OCI-LY1 (cell line): ENCODE measurements at regions not wholly inside any gene's neighbourhood (a gene's known extent, or its start where the extent isn't known, plus 50 kb on each side); places are given as distances from the start of the nearest gene placed in this dataset.

ENCODE experiments used
- H2AFZ ChIP-seq: fragments of 200-600 bp; sonication (generic), shearing (Covaris generic); 2 replicates; pipeline ENCODE4 v1.6.0; 2014; ENCODE audit warnings: antibody characterized with exemption, mild to moderate bottlenecking, low read length
- H3F3A ChIP-seq: fragments of 200-600 bp; sonication (generic), shearing (Covaris generic); 2 replicates; pipeline ENCODE4 v1.6.0; 2014; ENCODE audit warnings: mild to moderate bottlenecking, antibody characterized with exemption, low read length, moderate library complexity; ENCODE audit not compliant: insufficient read depth
- H3K27ac ChIP-seq: fragments of 200-600 bp; sonication (generic); 2 replicates; pipeline ENCODE4 v1.5.1; 2014; ENCODE audit warnings: low read length, mixed run types, mild to moderate bottlenecking, low read depth; ENCODE audit not compliant: poor library complexity, severe bottlenecking
- H3K27me3 ChIP-seq: fragments of 200-600 bp; sonication (generic); 2 replicates; pipeline ENCODE4 v1.6.0; 2014; ENCODE audit warnings: antibody characterized with exemption, mild to moderate bottlenecking, low read length, moderate library complexity; ENCODE audit not compliant: insufficient read depth
- H3K36me3 ChIP-seq: fragments of 200-600 bp; sonication (generic); 2 replicates; pipeline ENCODE4 v1.6.1; 2014; ENCODE audit warnings: mild to moderate bottlenecking, antibody characterized with exemption, low read length, moderate library complexity, mixed read lengths; ENCODE audit not compliant: insufficient read depth
- H3K4me1 ChIP-seq: fragments of 200-600 bp; sonication (generic); 2 replicates; pipeline ENCODE4 v1.5.1; 2014; ENCODE audit warnings: mild to moderate bottlenecking, low read length, moderate library complexity; ENCODE audit not compliant: insufficient read depth, severe bottlenecking
- H3K4me2 ChIP-seq: fragments of 200-600 bp; sonication (generic), shearing (Covaris generic); 2 replicates; pipeline ENCODE4 v1.6.1; 2014; ENCODE audit warnings: low read length
- H3K4me3 ChIP-seq: fragments of 200-600 bp; sonication (generic); 2 replicates; pipeline ENCODE4 v1.5.1; 2014; ENCODE audit warnings: low read length, low read depth, mild to moderate bottlenecking, mixed read lengths; ENCODE audit not compliant: poor library complexity, severe bottlenecking
- H3K79me2 ChIP-seq: fragments of 200-600 bp; shearing (Covaris generic); 2 replicates; pipeline ENCODE4 v1.6.1; 2016; ENCODE audit warnings: mixed run types, low read length, mixed read lengths; ENCODE audit not compliant: insufficient read depth
- H3K9ac ChIP-seq: fragments of 200-600 bp; sonication (generic), shearing (Covaris generic); 2 replicates; pipeline ENCODE4 v1.6.1; 2014; ENCODE audit warnings: mild to moderate bottlenecking, low read length, mixed read lengths
- H3K9me2 ChIP-seq: fragments of 200-600 bp; sonication (generic), shearing (Covaris generic); 2 replicates; pipeline ENCODE4 v1.6.1; 2014; ENCODE audit warnings: low read depth, mild to moderate bottlenecking, low read length, mixed read lengths
- H3K9me3 ChIP-seq: fragments of 200-600 bp; shearing (Covaris generic); 2 replicates; pipeline ENCODE4 v1.6.1; 2014; ENCODE audit warnings: low read length, mixed read lengths
- H4K20me1 ChIP-seq: fragments of 200-600 bp; sonication (generic), shearing (Covaris generic); 2 replicates; pipeline ENCODE4 v1.6.0; 2016; ENCODE audit warnings: mild to moderate bottlenecking, low read length; ENCODE audit not compliant: insufficient read depth
- CTCF ChIP-seq: fragments of 200-600 bp; sonication (generic), shearing (Covaris generic); IDR thresholded peaks from 2 replicates; pipeline ENCODE4 v1.5.1; 2017; ENCODE audit warnings: mild to moderate bottlenecking, antibody characterized with exemption, low read length, moderate library complexity, mixed read lengths
- EZH2 ChIP-seq: fragments of 200-600 bp; sonication (generic), shearing (Covaris generic); IDR thresholded peaks from 2 replicates; pipeline ENCODE4 v1.8.0; 2017; ENCODE audit warnings: borderline replicate concordance, mixed run types, mild to moderate bottlenecking, antibody characterized with exemption, low read length, moderate library complexity, mixed read lengths

- no peak overlapping the region for H2AFZ ChIP-seq
- H3K9me2 ChIP-seq = no peaks in the 10 kb centered on the region
- no peak overlapping the region for H3K4me3 ChIP-seq
- no peaks in the 10 kb centered on the region for H3F3A ChIP-seq
- no peak for TF ChIP-seq EZH2
- no peak for TF ChIP-seq CTCF
- no peaks in the 10 kb centered on the region for H4K20me1 ChIP-seq
- no peak overlapping the region for H3K9ac ChIP-seq
- no peak overlapping the region for H3K4me2 ChIP-seq
- no peaks in the 10 kb centered on the region for H3K27me3 ChIP-seq
- no peak overlapping the region for H3K27ac ChIP-seq
- H3K9me3 ChIP-seq = no peaks in the 10 kb centered on the region
- no peaks in the 10 kb centered on the region for H3K4me1 ChIP-seq
- H3K79me2 ChIP-seq = no peaks in the 10 kb centered on the region
- H3K36me3 ChIP-seq = no peaks in the 10 kb centered on the region
Measured at GRCh38 chrY:19521976-19522375, 222.6 kb downstream of the KDM5D start.

- Histone ChIP-seq H3K27me3 (no peaks in the 10 kb centered on the region), H3K9me3 (no peaks in the 10 kb centered on the region), H3K36me3 (no peaks in the 10 kb centered on the region), H3K9me2 (no peaks in the 10 kb centered on the region), H3K9ac (peak overlapping the region; percentile 31; the same call in 1 of the 2 replicates), H3K79me2 (no peaks in the 10 kb centered on the region), H3F3A (no peaks in the 10 kb centered on the region), H2AFZ (no peak overlapping the region), H3K4me1 (peaks cover 8% of the 10 kb centered on the region), H4K20me1 (no peaks in the 10 kb centered on the region), H3K4me2 (peak overlapping the region; percentile 65), H3K27ac (no peak overlapping the region), H3K4me3 (peak overlapping the region; percentile 55)
- no peak for TF ChIP-seq EZH2
- peak; percentile 50; the same call in 1 of the 2 replicates for TF ChIP-seq CTCF
Measured at GRCh38 chrY:19503092-19503449, 241.5 kb downstream of the KDM5D start.

GRCh38 chrY:19502169-19503091 lies 242.1 kb downstream of the KDM5D start:
- no peak overlapping the region for H3K27ac ChIP-seq
- peak overlapping the region; percentile 55 for H3K4me3 ChIP-seq
- peaks cover 8% of the 10 kb centered on the region for H3K4me1 ChIP-seq

More at GRCh38 chrY:19502169-19503091, 242.1 kb downstream of the KDM5D start:
- H3K9me2 ChIP-seq = no peaks in the 10 kb centered on the region
- TF ChIP-seq EZH2 (no peak), CTCF (no peak)
- H3K27me3 ChIP-seq = no peaks in the 10 kb centered on the region
- H3K36me3 ChIP-seq = no peaks in the 10 kb centered on the region
- H3K9ac ChIP-seq = peak overlapping the region; percentile 31; the same call in 1 of the 2 replicates
- H3F3A ChIP-seq = no peaks in the 10 kb centered on the region
- no peaks in the 10 kb centered on the region for H4K20me1 ChIP-seq
- no peaks in the 10 kb centered on the region for H3K79me2 ChIP-seq
- no peak overlapping the region for H2AFZ ChIP-seq
- no peaks in the 10 kb centered on the region for H3K9me3 ChIP-seq
- peak overlapping the region; percentile 65 for H3K4me2 ChIP-seq
